Right ventricle myocardium superior (tissue), 1 donor: ENCODE measurements at regions not wholly inside any gene's neighbourhood (a gene's known extent, or its start where the extent isn't known, plus 50 kb on each side); places are given as distances from the start of the nearest gene placed in this dataset.

ENCODE experiments used
- ATAC-seq: fragments of 200-7000 bp; cut with Tn5 transposase; one replicate; pipeline ENCODE4 v1.9.1; 2020; ENCODE audit warnings: mild to moderate bottlenecking; ENCODE audit not compliant: poor library complexity
- DNase-seq: peaks from one replicate; pipeline ENCODE4 v3.0.0-alpha.2; 2020
- intact Hi-C: fragments of 100-400 bp; cut with DNase I; formaldehyde crosslinking; loops from one replicate; pipeline ENCODE4 v1.11.2; 2022
- donor health status: DM: no; HTN: yes; CAD: no; lungs with severe emphysema.

GRCh38 chr1:201709564-201710295 lies 119.2 kb upstream of the IPO9 start:
- peak; percentile 68 for ATAC-seq
- peak; percentile 87 for DNase-seq
- intact Hi-C loops = loop anchor here (2.0 kb wide), 1 partner anchor 83 kb away; no protein-coding TSS in a partner anchor

- no peak for DNase-seq
- intact Hi-C loops = no loop called here
- no peak for ATAC-seq
Observed at GRCh38 chr1:201710632-201711597, 118.0 kb upstream of the IPO9 start.

- intact Hi-C loops = no loop called here
- ATAC-seq = no peak
Observed at GRCh38 chr1:201711811-201712210, 117.1 kb upstream of the IPO9 start.

GRCh38 chr1:201712387-201713085 lies 116.4 kb upstream of the IPO9 start:
- DNase-seq (no peak), ATAC-seq (no peak)
- intact Hi-C loops = no loop called here

More at GRCh38 chr1:201711811-201712210, 117.1 kb upstream of the IPO9 start:
- DNase-seq = no peak

- intact Hi-C loops = no loop called here
- peak; percentile 95 for DNase-seq
- peak; percentile 89 for ATAC-seq
Observed at GRCh38 chr1:201713086-201713810, 115.7 kb upstream of the IPO9 start.

- intact Hi-C loops = no loop called here
- DNase-seq (peak; percentile 80), ATAC-seq (peak; percentile 57)
Observed at GRCh38 chr1:201714542-201715329, 114.2 kb upstream of the IPO9 start.

- ATAC-seq (no peak), DNase-seq (no peak)
- intact Hi-C loops = no loop called here
Observed at GRCh38 chr1:201715351-201715750, 113.6 kb upstream of the IPO9 start.

- no peak for ATAC-seq
- intact Hi-C loops = no loop called here
- DNase-seq = no peak
Observed at GRCh38 chr1:201715801-201716741, 112.9 kb upstream of the IPO9 start.

- ATAC-seq (no peak), DNase-seq (no peak)
- intact Hi-C loops = no loop called here
Observed at GRCh38 chr1:201716742-201717135, 112.2 kb upstream of the IPO9 start.

- intact Hi-C loops = no loop called here
- DNase-seq = no peak
- no peak for ATAC-seq
Observed at GRCh38 chr1:201717286-201717685, 111.7 kb upstream of the IPO9 start.

GRCh38 chr1:201718346-201719202 lies 110.4 kb upstream of the IPO9 start:
- DNase-seq = no peak
- no peak for ATAC-seq
- intact Hi-C loops = no loop called here

GRCh38 chr1:201719812-201720521 lies 109.0 kb upstream of the IPO9 start:
- DNase-seq (peak; percentile 86), ATAC-seq (peak; percentile 62)
- intact Hi-C loops = no loop called here

- intact Hi-C loops = no loop called here
- no peak for ATAC-seq
- no peak for DNase-seq
Observed at GRCh38 chr1:201720522-201720844, 108.5 kb upstream of the IPO9 start.

- intact Hi-C loops = no loop called here
- ATAC-seq = no peak
- DNase-seq = no peak
Observed at GRCh38 chr1:201721082-201722049, 107.6 kb upstream of the IPO9 start.
